H9 (cell line): ENCODE measurements at regions not wholly inside any gene's neighbourhood (a gene's known extent, or its start where the extent isn't known, plus 50 kb on each side); places are given as distances from the start of the nearest gene placed in this dataset.

Source experiments
- DNase-seq: peaks from one replicate; pipeline ENCODE4 v3.0.0-alpha.2; 2017
- H2AFZ ChIP-seq: one replicate; pipeline ENCODE4 v1.6.1; 2013; ENCODE audit warnings: mild to moderate bottlenecking, low read length, control low read depth, moderate library complexity
- H2AK5ac ChIP-seq: 2 replicates; pipeline ENCODE4 v1.6.1; 2013; ENCODE audit warnings: low read length, control low read depth, mixed read lengths; ENCODE audit not compliant: insufficient read length
- H2BK120ac ChIP-seq: one replicate; pipeline ENCODE4 v1.6.1; 2013; ENCODE audit warnings: low read depth, mild to moderate bottlenecking, low read length, control low read depth, inconsistent platforms; ENCODE audit not compliant: poor library complexity, severe bottlenecking
- H2BK12ac ChIP-seq: 2 replicates; pipeline ENCODE4 v1.6.1; 2013; ENCODE audit warnings: low read length, control low read depth, mixed read lengths, low read depth; ENCODE audit not compliant: insufficient read length
- H2BK15ac ChIP-seq: 2 replicates; pipeline ENCODE4 v1.6.1; 2013; ENCODE audit warnings: low read depth, low read length, control low read depth
- H2BK20ac ChIP-seq: one replicate; pipeline ENCODE4 v1.6.1; 2013; ENCODE audit warnings: low read depth, mild to moderate bottlenecking, low read length, control low read depth, inconsistent platforms; ENCODE audit not compliant: poor library complexity, severe bottlenecking
- H2BK5ac ChIP-seq: 2 replicates; pipeline ENCODE4 v1.6.1; 2013; ENCODE audit warnings: low read length, control low read depth, mixed read lengths; ENCODE audit not compliant: insufficient read length
- H3K14ac ChIP-seq: 2 replicates; pipeline ENCODE4 v1.6.1; 2013; ENCODE audit warnings: low read length, control low read depth; ENCODE audit not compliant: insufficient read depth
- H3K18ac ChIP-seq: 2 replicates; pipeline ENCODE4 v1.6.1; 2013; ENCODE audit warnings: low read depth, mild to moderate bottlenecking, mixed read lengths, low read length, control low read depth; ENCODE audit not compliant: insufficient read length
- H3K23ac ChIP-seq: 2 replicates; pipeline ENCODE4 v1.6.1; 2013; ENCODE audit warnings: low read length, control low read depth, mixed read lengths, low read depth; ENCODE audit not compliant: insufficient read length
- H3K23me2 ChIP-seq: 2 replicates; pipeline ENCODE4 v1.6.1; 2013; ENCODE audit warnings: low read depth, mild to moderate bottlenecking, mixed read lengths, low read length, control low read depth; ENCODE audit not compliant: insufficient read length, poor library complexity, severe bottlenecking
- H3K27ac ChIP-seq: 2 replicates; pipeline ENCODE4 v1.5.1; 2013; ENCODE audit warnings: low read length, control low read depth, mixed read lengths, low read depth; ENCODE audit not compliant: insufficient read length
- H3K27me3 ChIP-seq: 2 replicates; pipeline ENCODE4 v1.6.1; 2013; ENCODE audit warnings: low read length, control low read depth, inconsistent platforms; ENCODE audit not compliant: insufficient read depth
- H3K4ac ChIP-seq: 2 replicates; pipeline ENCODE4 v1.6.1; 2013; ENCODE audit warnings: low read depth, mild to moderate bottlenecking, control low read depth, inconsistent platforms, low read length, moderate library complexity
- H3K4me1 ChIP-seq: 2 replicates; pipeline ENCODE4 v1.6.1; 2013; ENCODE audit warnings: low read length, control low read depth, inconsistent platforms; ENCODE audit not compliant: insufficient read depth
- H3K4me2 ChIP-seq: 2 replicates; pipeline ENCODE4 v1.6.1; 2013; ENCODE audit warnings: low read length, control low read depth, mixed read lengths; ENCODE audit not compliant: insufficient read length, insufficient read depth
- H3K56ac ChIP-seq: 2 replicates; pipeline ENCODE4 v1.6.1; 2013; ENCODE audit warnings: low read depth, mild to moderate bottlenecking, mixed read lengths, low read length, control low read depth; ENCODE audit not compliant: insufficient read length
- H3K79me1 ChIP-seq: 2 replicates; pipeline ENCODE4 v1.6.1; 2013; ENCODE audit warnings: low read depth, mild to moderate bottlenecking, moderate library complexity, low read length, control low read depth, inconsistent platforms; ENCODE audit not compliant: insufficient read depth, poor library complexity, severe bottlenecking
- H3K79me2 ChIP-seq: 2 replicates; pipeline ENCODE4 v1.6.1; 2013; ENCODE audit warnings: low read length, control low read depth, inconsistent platforms; ENCODE audit not compliant: insufficient read depth
- H3K9ac ChIP-seq: 2 replicates; pipeline ENCODE4 v1.6.1; 2013; ENCODE audit warnings: low read length, control low read depth, mixed read lengths; ENCODE audit not compliant: insufficient read length; ENCODE audit errors: extremely low read depth
- H3K9me3 ChIP-seq: one replicate; pipeline ENCODE4 v1.6.1; 2013; ENCODE audit warnings: low read depth, low read length, inconsistent platforms; ENCODE audit not compliant: control insufficient read depth
- H3T11ph ChIP-seq: one replicate; pipeline ENCODE4 v1.6.1; 2013; ENCODE audit warnings: mild to moderate bottlenecking, low read length, control low read depth, inconsistent platforms
- H4K20me1 ChIP-seq: one replicate; pipeline ENCODE4 v1.6.1; 2013; ENCODE audit not compliant: control insufficient read depth, insufficient read length, insufficient read depth
- H4K5ac ChIP-seq: 2 replicates; pipeline ENCODE4 v1.6.1; 2013; ENCODE audit warnings: low read depth, mild to moderate bottlenecking, mixed read lengths, low read length, control low read depth; ENCODE audit not compliant: insufficient read length
- H4K8ac ChIP-seq: replicated peaks from 2 replicates; pipeline ENCODE4 v1.6.1; 2013; ENCODE audit warnings: low read length, control low read depth, mixed read lengths, low read depth; ENCODE audit not compliant: insufficient read length
- H4K91ac ChIP-seq: 2 replicates; pipeline ENCODE4 v1.6.1; 2013; ENCODE audit warnings: low read depth, mild to moderate bottlenecking, moderate library complexity, mixed read lengths, low read length, control low read depth; ENCODE audit not compliant: insufficient read length
- H3K27ac Mint-ChIP-seq, 3 experiments: 2 replicates in 2 of 3; 3 replicates in 1 of 3; pipeline ENCODE4 v1.8.0; 2020 to 2021; ENCODE audit warnings: mixed read lengths in 3 of 3, mild to moderate bottlenecking in 1 of 3, moderate library complexity in 1 of 3
- H3K27me3 Mint-ChIP-seq: 2 replicates; pipeline ENCODE4 v1.8.0; 2021; ENCODE audit warnings: low read depth, mild to moderate bottlenecking, moderate library complexity, mixed read lengths
- H3K36me3 Mint-ChIP-seq, 3 experiments: 2 replicates in 2 of 3; 3 replicates in 1 of 3; pipeline ENCODE4 v1.8.0; 2020 to 2021; ENCODE audit warnings: low read depth in 3 of 3, mixed read lengths in 3 of 3; ENCODE audit not compliant: insufficient read depth in 1 of 3
- H3K4me1 Mint-ChIP-seq, 2 experiments: 2 replicates each; pipeline ENCODE4 v1.8.0; 2020; ENCODE audit warnings: mixed read lengths in 2 of 2
- H3K4me3 Mint-ChIP-seq, 2 experiments: 2 replicates in 1 of 2; 3 replicates in 1 of 2; pipeline ENCODE4 v1.8.0; 2020 to 2021; ENCODE audit warnings: mild to moderate bottlenecking in 2 of 2, mixed read lengths in 2 of 2, moderate library complexity in 1 of 2
- H3K9me3 Mint-ChIP-seq, 2 experiments: 2 replicates in 1 of 2; 3 replicates in 1 of 2; pipeline ENCODE4 v1.8.0; 2020; ENCODE audit warnings: mild to moderate bottlenecking in 2 of 2, mixed read lengths in 2 of 2, moderate library complexity in 1 of 2
- CTCF ChIP-seq: fragments of 200-600 bp; sonication (generic); conservative IDR thresholded peaks from 3 replicates; pipeline ENCODE4 v1.8.0; 2021; ENCODE audit warnings: antibody characterized with exemption, mild to moderate bottlenecking
- WGBS: extraction: QIAGEN DNeasy Blood & Tissue Kit; methylation state at CpG from one replicate; pipeline ENCODE4 v1.1.7; 2013; ENCODE audit warnings: missing lambda C conversion rate, low lambda C conversion rate, mixed read lengths; ENCODE audit not compliant: insufficient read length; ENCODE audit errors: extremely low coverage; 5-methylcytosine and 5-hydroxymethylcytosine counted together

- H2BK15ac ChIP-seq: no peak overlapping the region
- no CpG with 5 or more reads among the region's 2 CpGs for WGBS
- no peak overlapping the region for H2AFZ ChIP-seq
- H2AK5ac ChIP-seq: no peak overlapping the region
- H3K4me1 Mint-ChIP-seq: no peaks in the 10 kb centered on the region
- no peaks in the 10 kb centered on the region for H3K27me3 Mint-ChIP-seq
- no peaks in the 10 kb centered on the region for H4K20me1 ChIP-seq
- TF ChIP-seq CTCF: no peak
- no peak overlapping the region for H3T11ph ChIP-seq
- H3K9ac ChIP-seq: no peak overlapping the region
- H4K5ac ChIP-seq: no peak overlapping the region
- no peak overlapping the region for H4K91ac ChIP-seq
- no peaks in the 10 kb centered on the region for H3K9me3 ChIP-seq
- H2BK12ac ChIP-seq: no peak overlapping the region
- no peaks in the 10 kb centered on the region for H3K27me3 ChIP-seq
- H3K56ac ChIP-seq: no peak overlapping the region
- H3K4ac ChIP-seq: no peak overlapping the region
- no peak overlapping the region for H2BK20ac ChIP-seq
- no peak for DNase-seq
- no peak overlapping the region for H3K23ac ChIP-seq
- H2BK120ac ChIP-seq: no peak overlapping the region
- H3K14ac ChIP-seq: no peak overlapping the region
- H3K4me1 ChIP-seq: no peaks in the 10 kb centered on the region
- peaks cover 0 to 4% of the 10 kb centered on the region in 2 experiments; a peak in 1 of 5 replicates for H3K9me3 Mint-ChIP-seq
- no peak overlapping the region for H3K18ac ChIP-seq
- H3K4me2 ChIP-seq: no peak overlapping the region
- H3K23me2 ChIP-seq: no peaks in the 10 kb centered on the region
- no peak overlapping the region for H2BK5ac ChIP-seq
- H3K79me1 ChIP-seq: no peaks in the 10 kb centered on the region
- H3K4me3 Mint-ChIP-seq: no peak overlapping the region
- no peaks in the 10 kb centered on the region for H3K79me2 ChIP-seq
- H3K36me3 Mint-ChIP-seq: no peaks in the 10 kb centered on the region; a peak in 1 of 7 replicates
- no peak overlapping the region for H3K27ac Mint-ChIP-seq
- no peak overlapping the region for H3K27ac ChIP-seq
- H4K8ac ChIP-seq: no peak overlapping the region
Measured at GRCh38 chr7:118404211-118404610, 179.7 kb downstream of the ANKRD7 start.
